Mucosa of rectum (tissue), 2 donors: ENCODE measurements at regions not wholly inside any gene's neighbourhood (a gene's known extent, or its start where the extent isn't known, plus 50 kb on each side); places are given as distances from the start of the nearest gene placed in this dataset.
"Not testable (repeated sequence)": the region's sequence is repeated elsewhere in the genome, so short reads cannot be mapped to it uniquely, and the experiment has no call there.

Experiments used
- H3K27ac ChIP-seq, 2 donors: one replicate each; pipeline ENCODE4 v1.7.0; 2013; ENCODE audit warnings: inconsistent platforms in 2 of 2, low read depth in 2 of 2, low read length in 2 of 2
- H3K27me3 ChIP-seq, 2 donors: one replicate each; pipeline ENCODE4 v1.7.0; 2013; ENCODE audit warnings: low read length in 2 of 2; ENCODE audit not compliant: control insufficient read depth in 2 of 2, insufficient read depth in 2 of 2
- H3K36me3 ChIP-seq, 2 donors: one replicate each; pipeline ENCODE4 v1.7.0; 2013; ENCODE audit warnings: low read length in 2 of 2; ENCODE audit not compliant: control insufficient read depth in 2 of 2, insufficient read depth in 2 of 2
- H3K4me1 ChIP-seq, 2 donors: one replicate each; pipeline ENCODE4 v1.7.0; 2013; ENCODE audit warnings: low read length in 2 of 2, mild to moderate bottlenecking in 1 of 2; ENCODE audit not compliant: control insufficient read depth in 2 of 2, insufficient read depth in 2 of 2
- H3K4me3 ChIP-seq, 2 donors: one replicate each; pipeline ENCODE4 v1.7.0; 2013; ENCODE audit warnings: low read length in 2 of 2
- H3K9ac ChIP-seq, 2 donors: one replicate each; pipeline ENCODE4 v1.7.0; 2013; ENCODE audit warnings: low read length in 2 of 2, low read depth in 1 of 2, mild to moderate bottlenecking in 1 of 2
- H3K9me3 ChIP-seq, 2 donors: one replicate each; pipeline ENCODE4 v1.7.0; 2013; ENCODE audit warnings: low read length in 2 of 2; ENCODE audit not compliant: control insufficient read depth in 2 of 2
- donor health status: healthy.
- donor health status: Normal muscosa, but diverticular disease.

- Histone ChIP-seq H3K27ac (no peak overlapping the region), H3K36me3 (no peaks in the 10 kb centered on the region), H3K4me3 (no peak overlapping the region), H3K27me3 (no peaks in the 10 kb centered on the region), H3K9ac (no peak overlapping the region), H3K9me3 (no peaks in the 10 kb centered on the region), H3K4me1 (no peaks in the 10 kb centered on the region)
These were observed 1339.0 kb upstream of the CITED2 start for GRCh38 chr6:140713495-140713894.

GRCh38 chr6:140711019-140711613 is 1336.7 kb upstream of the CITED2 start:
- no peaks in the 10 kb centered on the region for H3K4me1 ChIP-seq
- no peaks in the 10 kb centered on the region for H3K27me3 ChIP-seq
- no peak overlapping the region for H3K9ac ChIP-seq
- no peak overlapping the region for H3K4me3 ChIP-seq
- H3K36me3 ChIP-seq, result no peaks in the 10 kb centered on the region
- H3K27ac ChIP-seq, result no peak overlapping the region
- no peaks in the 10 kb centered on the region for H3K9me3 ChIP-seq

- Histone ChIP-seq H3K4me3 (no peak overlapping the region), H3K27ac (no peak overlapping the region), H3K9me3 (no peaks in the 10 kb centered on the region), H3K4me1 (no peaks in the 10 kb centered on the region), H3K27me3 (no peaks in the 10 kb centered on the region), H3K9ac (no peak overlapping the region), H3K36me3 (no peaks in the 10 kb centered on the region)
These were observed 1334.0 kb upstream of the CITED2 start for GRCh38 chr6:140708441-140708840.

- H3K9me3 ChIP-seq, H3K27me3 ChIP-seq, H3K9ac ChIP-seq, H3K4me1 ChIP-seq, H3K36me3 ChIP-seq, H3K27ac ChIP-seq, H3K4me3 ChIP-seq: not testable (repeated sequence)
These were observed 1329.6 kb upstream of the CITED2 start for GRCh38 chr6:140704008-140704407.

GRCh38 chr6:140697585-140697984 is 1323.1 kb upstream of the CITED2 start:
- Histone ChIP-seq H3K9ac (no peak overlapping the region), H3K4me3 (no peak overlapping the region), H3K27ac (no peak overlapping the region), H3K4me1 (no peaks in the 10 kb centered on the region), H3K9me3 (no peaks in the 10 kb centered on the region), H3K27me3 (no peaks in the 10 kb centered on the region), H3K36me3 (no peaks in the 10 kb centered on the region)

- H3K4me1 ChIP-seq, result no peaks in the 10 kb centered on the region
- no peaks in the 10 kb centered on the region for H3K27me3 ChIP-seq
- H3K9me3 ChIP-seq, result no peaks in the 10 kb centered on the region
- H3K9ac ChIP-seq, result no peak overlapping the region
- no peaks in the 10 kb centered on the region for H3K36me3 ChIP-seq
- H3K27ac ChIP-seq, result no peak overlapping the region
- no peak overlapping the region for H3K4me3 ChIP-seq
These were observed 1310.5 kb upstream of the CITED2 start for GRCh38 chr6:140684776-140685550.

GRCh38 chr6:140677781-140678528 is 1303.5 kb upstream of the CITED2 start:
- Histone ChIP-seq H3K27ac (no peak overlapping the region), H3K36me3 (no peaks in the 10 kb centered on the region), H3K4me1 (no peaks in the 10 kb centered on the region), H3K4me3 (no peak overlapping the region), H3K27me3 (no peaks in the 10 kb centered on the region), H3K9me3 (no peaks in the 10 kb centered on the region), H3K9ac (no peak overlapping the region)

GRCh38 chr6:140671926-140672325 is 1297.5 kb upstream of the CITED2 start:
- Histone ChIP-seq H3K4me1 (no peaks in the 10 kb centered on the region), H3K27me3 (no peaks in the 10 kb centered on the region), H3K9ac (no peak overlapping the region), H3K36me3 (no peaks in the 10 kb centered on the region), H3K27ac (no peak overlapping the region), H3K4me3 (no peak overlapping the region), H3K9me3 (no peaks in the 10 kb centered on the region)

- H3K27me3 ChIP-seq, result no peaks in the 10 kb centered on the region
- no peaks in the 10 kb centered on the region for H3K9me3 ChIP-seq
- no peaks in the 10 kb centered on the region for H3K36me3 ChIP-seq
- no peak overlapping the region for H3K9ac ChIP-seq
- H3K4me3 ChIP-seq, result no peak overlapping the region
- H3K27ac ChIP-seq, result no peak overlapping the region
- H3K4me1 ChIP-seq, result no peaks in the 10 kb centered on the region
These were observed 1295.6 kb upstream of the CITED2 start for GRCh38 chr6:140670021-140670420.

- Histone ChIP-seq H3K27me3 (no peaks in the 10 kb centered on the region), H3K4me1 (no peaks in the 10 kb centered on the region), H3K27ac (no peak overlapping the region), H3K9me3 (no peaks in the 10 kb centered on the region), H3K4me3 (no peak overlapping the region), H3K9ac (no peak overlapping the region), H3K36me3 (no peaks in the 10 kb centered on the region)
These were observed 1294.9 kb upstream of the CITED2 start for GRCh38 chr6:140669321-140669720.
